GM23248 (cell line): ENCODE measurements at regions not wholly inside any gene's neighbourhood (a gene's known extent, or its start where the extent isn't known, plus 50 kb on each side); places are given as distances from the start of the nearest gene placed in this dataset.

Source experiments
- EZH2 ChIP-seq: fragments of 200-600 bp; sonication (generic); IDR thresholded peaks from 2 replicates; pipeline ENCODE4 v1.6.1; 2018; ENCODE audit warnings: antibody characterized with exemption, mild to moderate bottlenecking; ENCODE audit not compliant: insufficient read depth, poor library complexity, severe bottlenecking
- EZH2phosphoT487 ChIP-seq: fragments of 200-600 bp; sonication (generic); IDR thresholded peaks from 2 replicates; pipeline ENCODE4 v1.6.1; 2018; ENCODE audit warnings: antibody characterized with exemption, moderate library complexity, mild to moderate bottlenecking, low read depth; ENCODE audit not compliant: insufficient read depth

DNA sequence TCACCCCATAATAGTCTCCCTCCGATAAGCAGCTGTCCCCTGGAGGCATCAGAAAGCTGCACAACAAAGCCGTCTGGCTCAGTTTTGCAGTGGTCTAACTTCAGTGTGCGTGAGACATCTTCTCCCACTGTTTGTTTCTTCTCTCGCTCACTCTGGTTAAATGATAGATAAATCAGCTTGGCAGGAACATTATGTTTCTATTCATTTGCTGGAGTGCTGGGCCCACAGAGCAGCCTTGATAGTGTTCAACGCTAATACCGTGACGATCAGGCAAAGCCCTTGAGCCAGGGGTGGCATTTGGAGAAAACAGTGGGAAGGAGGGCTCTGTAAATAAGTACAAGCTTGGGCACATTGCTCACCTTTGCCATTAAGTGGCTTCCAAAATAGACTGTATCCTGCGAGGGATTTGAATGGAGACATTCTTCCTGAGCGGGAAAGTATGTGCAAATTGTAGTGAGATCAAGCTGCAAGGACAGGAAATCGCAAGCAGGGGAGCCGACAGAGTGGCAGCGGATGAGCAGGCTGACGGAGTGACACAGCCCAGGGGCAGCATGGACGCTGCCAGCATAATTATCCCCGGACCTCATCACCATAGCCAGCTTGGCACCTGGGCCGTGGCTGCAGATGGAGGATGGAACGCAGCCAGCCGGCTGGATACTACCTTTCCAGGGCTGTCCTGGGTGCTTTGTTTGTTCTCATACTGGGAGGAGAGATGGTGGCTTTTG, 256.8 kb upstream of the FZD8 start:
- TF ChIP-seq EZH2phosphoT487: no peak
- TF ChIP-seq EZH2: no peak
